ENCODE measurements at regions not wholly inside any gene's neighbourhood (a gene's known extent, or its start where the extent isn't known, plus 50 kb on each side); places are given as distances from the start of the nearest gene placed in this dataset.
A peak's percentile ranks its signal among the peaks of the same experiment; 100 is the strongest.

DNA sequence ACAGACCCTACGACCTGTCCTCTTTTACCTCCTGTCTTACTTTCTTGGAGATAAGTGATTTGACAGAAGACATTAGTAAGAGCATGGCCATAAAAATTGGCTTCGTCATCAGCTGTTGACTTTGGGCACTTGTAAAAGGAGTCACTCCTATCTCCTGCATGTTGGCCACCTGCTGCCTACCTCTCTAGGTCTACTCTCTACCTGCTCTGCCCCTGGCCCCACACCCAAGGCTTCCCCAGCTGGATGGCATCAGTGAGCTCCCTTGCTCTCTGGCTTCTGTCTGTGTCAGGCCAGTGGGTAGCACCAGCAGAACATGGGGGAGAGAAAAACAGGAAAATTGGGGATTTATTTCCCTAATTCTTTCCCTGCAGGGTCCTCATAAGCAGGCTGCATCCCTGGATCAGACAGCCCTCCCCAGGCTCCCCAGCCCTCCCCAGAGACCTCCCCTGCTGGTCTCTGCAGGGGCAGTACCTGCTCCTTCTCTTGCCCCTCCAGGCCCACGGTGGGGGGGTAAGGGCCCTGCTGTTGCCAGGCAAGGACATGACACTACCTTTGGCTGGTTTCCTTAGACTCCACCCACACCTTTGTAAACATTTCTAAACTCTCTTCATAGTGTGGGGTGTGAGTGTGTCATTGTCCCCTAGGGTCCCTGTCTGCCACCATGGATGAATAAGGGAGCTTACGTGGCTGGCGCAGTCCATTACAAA lies 157.0 kb upstream of the NECTIN1 start:
- no peak for DNase-seq (ENCODE audit: low read depth)

DNA sequence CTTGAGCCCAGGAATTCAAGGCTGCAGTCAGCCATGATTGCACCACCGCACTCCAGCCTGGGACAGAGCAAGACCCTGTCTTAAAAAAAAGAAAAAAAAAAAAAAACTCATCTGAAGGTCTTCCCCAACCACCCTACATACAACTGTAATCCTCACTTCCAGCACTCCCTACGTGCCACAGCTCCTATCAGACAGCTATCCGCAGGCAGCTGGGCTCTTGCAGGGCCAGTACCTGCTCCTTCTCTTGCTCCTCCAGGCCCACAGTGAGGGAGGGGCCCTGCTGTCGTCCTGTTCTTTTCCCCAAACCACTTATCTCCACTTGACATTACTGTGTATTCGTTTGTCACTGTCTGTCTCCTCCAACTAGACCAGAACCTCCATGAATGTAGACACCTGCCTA lies 156.1 kb upstream of the NECTIN1 start:
- no peak for DNase-seq (ENCODE audit: low read depth)

DNA sequence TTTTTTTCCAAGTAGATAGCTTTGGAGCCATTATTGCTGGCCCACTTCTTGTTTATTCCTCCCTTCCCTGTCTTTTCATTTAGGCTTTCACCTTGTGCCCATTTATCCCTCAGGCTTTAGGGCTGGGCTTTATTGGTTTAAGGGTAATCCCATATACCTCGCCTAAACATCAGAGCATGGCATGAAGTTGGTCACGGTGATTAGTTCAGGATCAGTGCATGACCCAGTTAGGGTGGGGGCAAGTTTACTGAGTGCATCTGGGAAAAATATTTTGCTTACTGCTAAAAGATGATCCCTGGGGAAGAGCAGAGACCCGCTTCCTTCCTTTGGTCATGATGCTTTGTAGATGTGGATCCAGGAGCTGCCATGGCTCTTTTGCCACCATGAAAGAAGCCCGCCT lies 153.3 kb upstream of the NECTIN1 start:
- no peak for DNase-seq (ENCODE audit: low read depth)

DNA sequence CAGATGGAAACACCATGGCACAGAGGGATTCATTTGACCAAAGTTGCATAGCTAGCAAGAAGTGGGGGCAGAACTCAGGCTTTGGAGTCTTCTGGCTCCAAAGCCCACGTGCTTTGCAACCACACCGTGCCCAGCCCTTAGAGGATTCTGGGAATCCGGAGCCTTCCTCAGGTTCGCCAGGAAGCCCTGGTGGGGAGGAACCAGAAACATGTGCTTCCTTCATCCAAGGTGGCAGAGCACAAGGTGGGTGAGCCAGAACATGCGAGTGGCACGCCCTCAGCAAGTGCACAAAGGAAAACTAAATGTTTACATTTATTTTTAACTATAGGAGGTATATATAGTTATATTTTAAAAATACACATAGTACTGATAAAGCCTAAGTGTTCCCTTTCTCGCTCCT lies 151.9 kb upstream of the NECTIN1 start:
- no peak for DNase-seq (ENCODE audit: low read depth)

DNA sequence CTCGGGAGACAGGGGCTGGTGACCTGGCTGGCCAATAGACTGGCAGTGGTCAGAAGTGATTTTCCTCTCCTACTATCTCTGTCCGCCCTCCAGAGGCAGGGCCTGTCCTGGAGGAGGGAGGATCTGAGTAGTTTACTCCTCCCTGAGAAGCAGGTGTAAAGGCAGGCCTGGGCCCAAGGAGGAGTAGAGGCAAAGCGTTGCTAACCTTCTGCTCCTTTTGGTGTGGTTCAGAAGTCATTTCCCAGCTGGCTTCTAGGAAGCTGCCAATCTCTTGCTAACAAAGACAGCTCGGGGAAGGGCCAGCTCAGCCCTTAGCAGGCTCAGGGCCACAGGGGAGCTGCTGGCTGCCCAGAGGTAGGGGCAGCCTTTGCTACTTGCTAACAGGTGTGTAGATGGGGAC lies 151.1 kb upstream of the NECTIN1 start:
- no peak for DNase-seq (ENCODE audit: low read depth)

DNA sequence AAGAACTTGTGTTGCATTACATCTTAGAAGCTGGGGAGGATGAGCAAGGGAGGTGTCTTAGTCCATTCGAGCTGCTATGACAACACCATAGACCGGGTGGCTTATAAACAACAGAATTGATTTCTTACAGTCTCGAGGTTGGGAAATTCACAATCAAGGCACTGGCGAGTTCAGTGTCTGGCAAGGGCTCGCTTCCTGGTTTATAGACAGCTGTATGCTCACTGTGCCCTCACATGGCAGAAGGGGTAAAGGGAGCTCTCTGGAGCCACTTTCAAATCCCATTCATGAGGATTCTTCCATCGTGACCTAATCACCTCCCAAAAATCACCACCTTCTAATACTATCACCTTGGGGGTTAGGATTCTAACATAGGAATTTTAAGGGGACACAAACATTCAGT lies 150.0 kb upstream of the NECTIN1 start:
- no peak for DNase-seq (ENCODE audit: low read depth)

DNA sequence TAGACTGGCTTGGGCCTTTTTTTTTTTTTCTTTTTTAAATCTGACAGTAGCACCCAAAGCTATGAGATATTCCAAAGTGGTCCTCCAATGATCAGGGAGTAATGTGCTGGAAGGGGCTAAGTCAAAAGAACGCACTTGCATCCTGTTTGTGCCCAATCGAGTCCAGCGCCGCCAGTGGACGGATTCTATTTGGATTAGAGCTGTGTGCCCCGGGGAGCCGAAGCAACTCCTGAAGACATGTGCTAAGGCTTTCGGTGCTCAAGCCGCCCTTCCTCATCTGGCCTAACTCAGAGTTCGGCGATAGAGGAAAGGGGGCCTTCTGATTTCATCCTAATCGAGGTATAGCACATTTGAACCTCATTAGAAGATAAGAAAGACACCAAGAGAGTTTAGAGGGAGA lies 147.8 kb upstream of the NECTIN1 start:
- DNase-seq (ENCODE audit: low read depth), result no peak

DNA sequence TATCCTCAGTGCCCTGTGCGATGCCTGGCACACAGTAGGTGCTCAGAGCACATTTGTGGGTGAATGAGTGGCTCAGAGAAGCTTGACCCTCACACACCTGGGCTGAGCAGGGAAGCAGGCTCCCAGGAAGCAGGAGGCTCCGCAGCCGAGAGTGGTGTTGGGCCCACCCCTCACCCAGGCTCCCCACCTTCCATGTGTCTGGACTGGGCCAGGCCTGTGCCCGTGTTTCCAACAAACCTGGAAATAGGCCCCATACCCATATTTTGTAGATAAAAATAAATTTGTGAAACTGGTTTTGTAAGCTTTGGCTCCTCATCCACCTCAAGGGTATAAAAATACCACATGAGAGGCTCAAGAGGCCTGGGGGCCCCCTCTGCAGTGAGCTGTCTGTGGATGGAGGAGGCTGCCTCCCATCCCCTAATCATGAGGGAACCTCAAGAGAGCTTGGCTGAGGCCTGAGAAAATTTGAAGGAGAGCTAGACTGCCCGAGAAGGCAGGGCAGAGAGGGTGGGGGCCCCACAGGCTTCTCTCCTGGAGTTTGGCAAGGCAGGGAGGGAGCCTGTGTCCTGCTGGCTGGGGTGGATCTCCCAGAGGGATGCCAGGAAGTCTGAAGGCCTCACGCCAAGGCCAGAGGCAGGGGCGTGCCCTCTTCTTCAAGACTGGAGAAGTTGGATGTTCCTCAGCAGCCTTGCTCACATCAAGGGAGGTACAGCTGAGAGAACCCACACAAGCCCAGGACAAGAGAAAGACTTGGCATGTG lies 147.0 kb upstream of the NECTIN1 start:
- DNase-seq (ENCODE audit: low read depth), result no peak

DNA sequence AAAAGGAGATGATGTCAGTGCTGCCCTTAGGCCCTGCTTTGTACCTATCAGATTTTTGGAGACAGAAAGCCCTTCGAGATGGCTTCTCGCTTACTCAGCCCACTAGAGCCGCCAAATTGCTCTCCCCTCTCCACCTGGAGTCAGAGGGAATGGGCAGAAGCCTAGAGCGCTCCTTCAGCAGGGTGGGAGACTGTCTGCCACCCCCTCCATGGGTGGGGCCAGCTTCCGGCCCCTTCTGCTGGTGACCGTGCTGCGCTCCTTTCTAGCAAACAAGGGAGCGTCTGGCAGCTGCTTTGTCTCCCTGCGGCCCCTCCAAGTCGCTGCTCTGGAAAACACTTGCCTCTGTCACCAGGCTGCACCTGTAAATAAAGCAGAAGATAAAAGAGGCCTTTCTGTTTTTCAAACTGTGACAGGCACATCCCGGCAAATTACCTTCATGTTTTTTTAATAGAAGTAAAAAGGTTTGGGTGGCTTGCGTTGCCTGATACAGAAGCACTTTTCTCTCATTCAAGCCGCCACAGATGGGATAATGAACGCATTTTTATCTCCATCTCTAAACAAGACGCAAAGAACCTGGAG lies 145.7 kb upstream of the NECTIN1 start:
- no peak for DNase-seq (ENCODE audit: low read depth)

DNA sequence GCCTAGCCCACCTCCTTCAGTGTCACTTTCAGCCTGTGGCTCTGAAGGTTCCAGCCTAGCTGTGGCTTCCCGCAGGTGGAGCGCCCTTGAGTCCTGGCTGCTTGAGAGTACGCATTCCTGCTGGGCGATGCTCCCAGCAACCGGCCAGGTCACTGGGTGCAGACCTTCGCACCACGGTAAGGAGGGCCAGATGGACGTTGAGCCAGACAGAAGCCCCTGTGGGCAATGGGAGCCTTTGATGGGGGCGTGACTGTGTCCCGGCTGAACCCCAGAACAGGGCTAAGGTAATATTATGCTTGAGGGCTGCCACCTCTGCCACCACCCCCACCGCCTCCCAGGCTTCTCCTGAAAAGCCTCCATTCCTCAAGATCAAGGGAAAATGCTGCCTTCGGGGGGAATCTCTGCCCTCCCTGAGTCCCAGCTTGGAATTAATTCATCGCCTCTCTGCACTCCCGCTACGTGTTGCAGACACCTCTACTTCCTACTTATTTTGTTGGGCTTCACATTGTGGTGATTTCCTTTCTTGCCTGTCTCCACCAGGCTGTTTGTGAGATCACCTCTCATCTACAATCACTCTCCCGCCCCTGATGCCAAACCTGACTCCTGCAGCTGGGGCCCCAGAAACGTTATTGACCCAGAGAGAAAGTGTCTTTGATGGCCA lies 144.9 kb upstream of the NECTIN1 start:
- no peak for DNase-seq (ENCODE audit: low read depth)

DNA sequence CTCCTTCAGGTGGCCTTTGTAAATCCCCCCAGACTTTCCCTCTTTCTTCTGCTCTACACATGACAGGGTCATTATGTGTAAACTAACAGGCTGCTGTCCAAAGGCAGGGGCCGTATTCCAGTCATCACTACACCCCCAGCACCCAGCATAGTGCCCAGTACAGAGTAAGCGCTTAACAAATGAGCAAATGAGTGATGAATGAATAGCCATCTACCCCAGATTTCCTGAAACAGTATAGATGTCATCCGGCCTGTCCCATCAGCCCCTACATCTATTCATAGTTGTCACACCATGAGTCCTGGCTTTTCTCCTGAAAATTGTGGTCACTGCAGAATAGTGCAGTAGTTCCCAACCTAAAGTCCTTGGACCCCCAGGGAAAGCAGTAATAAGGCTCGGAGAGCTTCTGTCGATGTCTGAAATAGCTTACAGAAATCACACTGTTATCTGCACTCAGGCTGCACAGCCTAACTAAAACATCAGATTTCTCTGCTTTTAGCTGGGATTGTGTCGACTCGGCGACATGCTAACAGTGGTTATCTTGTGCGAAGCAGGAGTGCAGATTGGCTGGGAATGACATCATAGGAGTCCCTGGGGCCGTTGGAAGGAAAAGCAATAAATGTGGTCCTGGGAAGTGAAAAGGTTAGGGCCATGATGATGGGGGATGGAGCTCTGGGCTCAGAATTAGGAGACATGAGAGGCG lies 143.8 kb upstream of the NECTIN1 start:
- DNase-seq (ENCODE audit: low read depth), result no peak

DNA sequence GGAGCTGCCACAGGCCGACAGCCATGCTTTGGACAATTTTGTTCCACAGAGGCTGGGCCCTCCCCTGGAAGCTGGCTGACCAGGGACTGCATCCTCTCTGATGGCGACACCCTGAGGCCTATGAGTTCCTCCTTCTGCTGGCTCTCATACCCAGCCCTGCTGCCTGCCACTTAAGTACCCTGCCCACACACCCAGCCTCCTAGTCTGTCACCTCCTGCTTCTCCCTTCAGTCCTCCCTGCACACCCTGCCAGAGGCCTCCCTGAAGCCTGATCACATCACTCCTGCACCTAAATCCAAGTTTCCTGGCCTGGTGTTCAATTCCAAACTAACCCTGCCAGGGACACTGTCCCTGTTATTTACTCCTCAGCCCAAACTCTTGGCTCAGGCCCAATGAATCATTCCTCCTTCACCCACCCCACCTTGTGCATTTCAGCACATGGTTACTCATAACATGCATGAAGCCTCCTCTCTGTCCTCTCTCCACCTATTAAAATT lies 136.7 kb upstream of the NECTIN1 start:
- peak; percentile 28 for DNase-seq (ENCODE audit: low read depth)

DNA sequence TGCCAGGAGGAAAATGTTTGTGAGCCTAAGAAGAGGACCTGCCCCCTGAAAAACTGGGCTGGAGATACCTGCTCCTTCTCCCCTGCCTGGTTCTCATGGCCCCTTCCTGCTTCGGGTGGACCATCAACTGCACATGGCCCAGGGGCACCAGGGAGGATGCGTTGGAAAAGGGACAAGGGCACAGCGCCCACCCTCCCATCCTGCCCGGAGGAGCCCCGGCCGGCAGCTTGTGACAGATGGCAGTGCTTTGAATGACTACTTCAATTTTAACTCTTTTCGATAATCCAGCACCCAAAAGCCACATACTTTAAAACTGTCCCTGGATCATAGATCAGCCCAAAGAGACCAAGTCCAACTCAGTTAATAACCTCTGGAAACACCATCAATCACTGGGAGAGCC lies 135.8 kb upstream of the NECTIN1 start:
- no peak for DNase-seq (ENCODE audit: low read depth)

DNA sequence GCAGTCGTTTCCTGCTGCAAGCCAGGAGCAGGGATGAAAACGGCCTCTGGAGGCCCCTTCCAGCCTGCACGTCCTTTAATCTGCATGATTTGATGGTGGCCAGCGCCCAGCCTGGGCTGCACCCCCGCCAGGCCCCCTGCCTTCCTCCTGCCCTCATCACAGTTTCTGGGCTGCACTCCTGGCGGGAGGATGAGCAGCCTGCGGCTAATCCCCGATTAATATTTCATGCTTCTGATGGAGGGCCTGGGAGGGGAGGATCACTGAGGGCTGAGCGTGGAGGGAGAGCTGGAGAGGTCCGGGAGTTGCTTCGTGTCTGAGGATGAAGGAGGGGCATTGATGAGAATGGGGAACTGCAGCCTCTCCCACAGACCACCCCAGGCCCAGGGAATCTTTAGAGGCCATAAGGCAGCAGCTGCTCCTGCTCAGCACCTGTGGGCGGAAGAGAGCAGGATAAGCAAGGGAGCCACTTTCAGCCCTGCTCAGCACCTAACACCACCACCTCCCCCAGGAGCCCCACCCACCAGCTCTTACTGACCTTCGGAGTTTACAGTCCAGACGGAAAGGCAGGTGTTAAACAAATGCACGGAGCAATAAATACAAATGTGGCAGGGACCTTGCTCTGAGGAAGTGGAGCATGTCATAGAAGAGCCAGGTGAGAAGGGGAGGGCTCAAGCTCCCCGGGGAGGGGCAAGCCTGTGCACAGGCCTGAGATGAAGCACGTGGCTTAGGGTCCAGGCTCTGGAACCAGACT lies 135.0 kb upstream of the NECTIN1 start:
- no peak for DNase-seq (ENCODE audit: low read depth)

DNA sequence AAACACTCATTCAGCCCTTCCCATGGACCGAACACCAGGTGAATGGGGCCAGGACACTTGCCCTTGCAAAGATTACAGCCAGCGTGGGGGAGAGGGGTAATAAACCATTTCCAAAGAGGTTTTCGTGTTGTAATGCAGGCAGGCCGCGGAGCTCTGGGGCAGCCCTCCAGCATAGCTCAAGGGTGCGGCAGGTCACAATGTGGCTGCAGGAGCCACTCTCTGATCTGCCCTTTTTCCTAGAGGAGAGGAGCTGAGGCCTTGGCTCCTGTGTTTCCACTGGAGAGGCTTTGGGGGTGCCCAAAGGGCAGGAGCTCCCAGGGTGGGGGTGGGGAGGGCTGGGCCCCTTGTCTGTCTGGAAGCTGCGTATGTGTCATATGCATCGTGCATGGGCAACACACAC lies 134.2 kb upstream of the NECTIN1 start:
- no peak for DNase-seq (ENCODE audit: low read depth)

DNA sequence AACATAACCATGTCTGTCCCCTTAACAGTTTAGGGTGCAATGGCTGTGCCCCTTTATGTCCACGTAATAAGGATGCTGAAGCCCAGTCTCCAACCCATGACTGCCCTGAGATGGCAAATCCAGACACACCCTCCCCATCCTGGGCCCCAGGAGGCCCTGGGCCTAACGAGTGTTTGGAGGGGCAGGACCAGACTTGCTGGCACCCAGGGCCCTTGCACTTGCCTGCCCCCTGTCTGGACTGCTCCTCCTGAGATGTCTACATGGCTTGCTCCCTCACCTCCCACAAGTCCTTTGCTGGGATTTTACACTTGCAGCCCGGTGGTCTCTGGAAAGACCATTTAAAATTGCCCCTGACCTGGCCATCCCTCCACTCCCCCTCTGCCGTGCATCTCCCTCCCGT lies 132.2 kb upstream of the NECTIN1 start:
- DNase-seq (ENCODE audit: low read depth), result no peak

DNA sequence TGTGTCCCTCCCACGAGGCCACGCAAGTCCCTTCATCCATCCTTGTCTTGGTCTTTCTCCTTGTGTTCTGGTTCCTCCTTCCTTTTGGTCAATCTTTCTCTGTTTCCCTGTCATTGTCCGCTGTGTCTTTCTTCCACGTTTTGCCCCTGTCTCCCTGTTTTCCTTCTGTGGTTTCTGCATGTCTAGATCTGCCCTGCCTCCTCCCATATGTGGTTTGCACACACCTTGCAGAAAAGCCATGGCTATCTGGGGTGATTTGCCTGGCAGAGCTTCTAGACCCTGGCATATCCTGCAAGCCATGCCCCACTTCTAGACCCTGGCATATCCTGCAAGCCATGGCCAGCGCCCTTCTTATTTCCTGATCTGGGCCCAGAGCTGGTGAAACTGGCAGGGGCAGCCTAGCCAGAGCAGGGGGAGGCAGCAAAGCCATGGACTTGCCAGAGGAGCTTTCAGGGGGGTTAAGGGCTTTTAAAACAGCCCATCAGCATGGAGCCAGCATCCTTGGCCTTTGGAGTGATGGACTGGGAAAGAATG lies 131.6 kb upstream of the NECTIN1 start:
- no peak for DNase-seq (ENCODE audit: low read depth)

DNA sequence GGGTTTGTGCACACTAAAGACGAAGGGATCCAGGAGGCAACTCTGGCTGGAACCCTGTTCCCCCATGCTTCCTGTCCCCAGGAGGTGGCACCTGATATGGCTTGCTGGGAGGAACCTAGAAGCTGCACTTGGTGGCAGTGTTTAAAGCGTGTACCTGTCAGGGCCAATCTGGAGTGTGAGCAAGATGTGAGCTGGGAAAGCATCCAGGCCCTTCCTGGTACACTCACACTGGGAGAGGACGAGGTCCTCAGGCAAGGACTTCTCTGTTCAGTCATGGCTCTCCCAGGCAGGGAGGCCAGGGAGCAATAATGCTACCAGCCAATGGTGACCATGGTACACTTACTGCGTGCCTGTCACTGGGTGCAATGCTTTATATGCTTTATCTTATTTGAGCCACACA lies 130.7 kb upstream of the NECTIN1 start:
- DNase-seq (ENCODE audit: low read depth), result no peak

DNA sequence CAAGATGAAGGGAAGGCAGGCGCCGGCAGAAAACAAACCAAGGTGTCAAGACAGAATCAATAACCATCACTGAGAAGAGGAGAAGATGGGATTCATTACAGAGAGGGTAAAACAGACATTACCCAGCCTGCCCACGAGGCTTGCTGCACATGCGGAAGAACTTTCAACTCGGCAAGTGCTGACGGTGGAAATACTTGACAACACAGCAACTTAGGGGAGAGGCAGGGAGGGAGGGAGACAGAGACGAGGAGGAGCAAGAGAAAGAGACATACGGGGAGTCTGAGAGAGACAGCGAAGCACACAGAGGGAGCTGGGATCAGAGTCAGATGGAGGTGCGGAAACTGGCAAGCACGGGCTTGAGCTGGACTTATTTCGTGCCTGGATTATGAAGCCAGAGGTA lies 129.3 kb upstream of the NECTIN1 start:
- no peak for DNase-seq (ENCODE audit: low read depth)

DNA sequence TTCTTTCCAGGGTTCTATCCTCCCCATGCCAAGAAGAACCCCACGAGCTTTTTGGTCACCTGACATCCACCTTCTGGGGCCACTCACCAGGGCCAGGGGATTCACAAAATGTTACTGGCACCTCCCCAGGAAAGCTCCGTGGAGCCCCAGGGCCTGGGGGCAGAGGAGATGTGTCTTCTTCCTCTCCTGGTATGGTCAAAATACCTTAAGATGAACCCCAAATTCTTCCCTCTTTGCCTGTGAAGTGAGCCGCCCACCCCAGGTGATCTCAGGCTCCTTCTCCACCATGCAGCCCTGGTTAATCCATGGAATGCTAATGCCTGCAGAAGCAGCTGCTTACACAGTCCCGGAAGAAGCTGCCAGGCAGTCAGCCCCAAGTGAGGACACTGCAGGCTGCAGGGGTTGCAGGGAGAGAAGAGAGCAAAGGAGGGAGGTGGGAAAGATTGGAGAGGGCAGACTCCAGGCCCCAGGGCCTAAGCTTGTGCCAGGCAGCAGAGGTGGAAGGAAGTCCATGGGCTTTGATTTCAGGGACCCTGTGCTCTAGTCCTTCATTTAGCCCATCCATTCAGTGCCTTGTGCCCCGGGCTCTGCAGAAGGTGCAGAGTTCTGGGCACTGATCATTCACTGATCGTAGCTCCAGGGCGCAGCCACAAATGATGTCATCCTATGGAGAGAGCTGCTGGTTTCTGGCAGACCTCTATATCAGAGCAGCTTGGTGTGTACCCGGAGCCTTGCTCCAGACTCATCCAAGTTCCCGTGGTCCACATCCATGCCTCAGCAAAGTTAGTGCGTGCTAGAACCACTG lies 127.9 kb upstream of the NECTIN1 start:
- DNase-seq (ENCODE audit: low read depth), result no peak
